ENCODE measurements at regions not wholly inside any gene's neighbourhood (a gene's known extent, or its start where the extent isn't known, plus 50 kb on each side); places are given as distances from the start of the nearest gene placed in this dataset.
A peak's percentile ranks its signal among the peaks of the same experiment; 100 is the strongest.

GRCh38 chr4:165720411-165721082 lies 152.5 kb upstream of the TLL1 start:
- DNase-seq (ENCODE audit: low read depth) = no peak

GRCh38 chr4:165721815-165722214 lies 151.2 kb upstream of the TLL1 start:
- no peak for DNase-seq (ENCODE audit: low read depth)

GRCh38 chr4:165723051-165723795 lies 149.8 kb upstream of the TLL1 start:
- DNase-seq (ENCODE audit: low read depth) = peak; percentile 64

- no peak for DNase-seq (ENCODE audit: low read depth)
Observed at GRCh38 chr4:165724786-165725185, 148.3 kb upstream of the TLL1 start.

GRCh38 chr4:165725352-165725751 lies 147.7 kb upstream of the TLL1 start:
- DNase-seq (ENCODE audit: low read depth) = no peak

- DNase-seq (ENCODE audit: low read depth) = no peak
Observed at GRCh38 chr4:165726831-165727230, 146.2 kb upstream of the TLL1 start.

- no peak for DNase-seq (ENCODE audit: low read depth)
Observed at GRCh38 chr4:165737309-165737972, 135.6 kb upstream of the TLL1 start.

- no peak for DNase-seq (ENCODE audit: low read depth)
Observed at GRCh38 chr4:165738571-165738970, 134.5 kb upstream of the TLL1 start.

GRCh38 chr4:165740911-165741310 lies 132.1 kb upstream of the TLL1 start:
- no peak for DNase-seq (ENCODE audit: low read depth)

GRCh38 chr4:165743422-165743821 lies 129.6 kb upstream of the TLL1 start:
- DNase-seq (ENCODE audit: low read depth) = no peak

GRCh38 chr4:165744370-165744769 lies 128.7 kb upstream of the TLL1 start:
- DNase-seq (ENCODE audit: low read depth) = no peak

GRCh38 chr4:165748321-165748720 lies 124.7 kb upstream of the TLL1 start:
- no peak for DNase-seq (ENCODE audit: low read depth)

GRCh38 chr4:165751882-165752281 lies 121.2 kb upstream of the TLL1 start:
- DNase-seq (ENCODE audit: low read depth) = no peak

- no peak for DNase-seq (ENCODE audit: low read depth)
Observed at GRCh38 chr4:165754664-165755063, 118.4 kb upstream of the TLL1 start.

GRCh38 chr4:165756836-165757235 lies 116.2 kb upstream of the TLL1 start:
- DNase-seq (ENCODE audit: low read depth) = no peak

- DNase-seq (ENCODE audit: low read depth) = no peak
Observed at GRCh38 chr4:165757451-165757850, 115.6 kb upstream of the TLL1 start.

GRCh38 chr4:165758086-165758485 lies 115.0 kb upstream of the TLL1 start:
- DNase-seq (ENCODE audit: low read depth) = no peak

GRCh38 chr4:165760182-165760581 lies 112.9 kb upstream of the TLL1 start:
- no peak for DNase-seq (ENCODE audit: low read depth)

- DNase-seq (ENCODE audit: low read depth) = peak; percentile 1
Observed at GRCh38 chr4:165761963-165762362, 111.1 kb upstream of the TLL1 start.

GRCh38 chr4:165763640-165764039 lies 109.4 kb upstream of the TLL1 start:
- peak; percentile 13 for DNase-seq (ENCODE audit: low read depth)

GRCh38 chr4:165765053-165765452 lies 108.0 kb upstream of the TLL1 start:
- DNase-seq (ENCODE audit: low read depth) = no peak

- no peak for DNase-seq (ENCODE audit: low read depth)
Observed at GRCh38 chr4:165766018-165766417, 107.0 kb upstream of the TLL1 start.

GRCh38 chr4:165766976-165767375 lies 106.1 kb upstream of the TLL1 start:
- DNase-seq (ENCODE audit: low read depth) = no peak
